CD14-positive monocyte (primary cell): ENCODE measurements at regions not wholly inside any gene's neighbourhood (a gene's known extent, or its start where the extent isn't known, plus 50 kb on each side); places are given as distances from the start of the nearest gene placed in this dataset.

ENCODE experiments used
- DNase-seq, 3 donors: peaks; one replicate each; pipeline ENCODE4 v3.0.0-alpha.2; 2011 to 2022
- H2AFZ ChIP-seq: 2 replicates; pipeline ENCODE4 v1.6.0; 2012; ENCODE audit warnings: mild to moderate bottlenecking, low read depth, low read length, inconsistent platforms; ENCODE audit not compliant: insufficient read depth, poor library complexity, severe bottlenecking
- H3K27ac ChIP-seq, 2 donors: 1 replicate in 1 of 2; 2 replicates in 1 of 2; pipeline ENCODE4 v1.5.1; 2012 to 2013; ENCODE audit warnings: low read length in 2 of 2, control low read depth in 1 of 2, inconsistent platforms in 1 of 2, low read depth in 1 of 2, mild to moderate bottlenecking in 1 of 2
- H3K27me3 ChIP-seq, 2 donors: one replicate each; pipeline versions ENCODE4 v1.6.0 to v1.6.1; 2011 to 2013; ENCODE audit warnings: low read length in 2 of 2; ENCODE audit not compliant: control insufficient read depth in 2 of 2, insufficient read depth in 2 of 2
- H3K36me3 ChIP-seq, 2 donors: replicated peaks in 1 of 2; 1 replicate in 1 of 2; 2 replicates in 1 of 2; pipeline versions ENCODE4 v1.5.1 to v1.6.1; 2012 to 2013; ENCODE audit warnings: low read length in 2 of 2, control low read depth in 1 of 2, inconsistent platforms in 1 of 2, mild to moderate bottlenecking in 1 of 2; ENCODE audit not compliant: insufficient read depth in 2 of 2, control insufficient read depth in 1 of 2
- H3K4me1 ChIP-seq, 2 donors: 1 replicate in 1 of 2; 2 replicates in 1 of 2; pipeline versions ENCODE4 v1.5.1 to v1.6.1; 2012 to 2013; ENCODE audit warnings: low read length in 2 of 2, control low read depth in 1 of 2, inconsistent platforms in 1 of 2, mild to moderate bottlenecking in 1 of 2, moderate library complexity in 1 of 2; ENCODE audit not compliant: insufficient read depth in 2 of 2, control insufficient read depth in 1 of 2
- H3K4me2 ChIP-seq: replicated peaks from 2 replicates; pipeline ENCODE3; 2012; ENCODE audit warnings: low read length, moderate library complexity, mild to moderate bottlenecking; ENCODE audit not compliant: poor library complexity, severe bottlenecking; ENCODE audit errors: extremely low read depth
- H3K4me3 ChIP-seq, 3 experiments: fragments of 200-600 bp in 1 of 3; sonication (generic) in 1 of 3; replicated peaks in 1 of 3; 1 replicate in 2 of 3; 2 replicates in 1 of 3; pipeline ENCODE4 v1.5.1; 2011 to 2013; ENCODE audit warnings: low read length in 3 of 3, mild to moderate bottlenecking in 3 of 3, control low read depth in 2 of 3, low read depth in 2 of 3, inconsistent platforms in 1 of 3, moderate library complexity in 1 of 3
- H3K79me2 ChIP-seq: 2 replicates; pipeline ENCODE4 v1.6.0; 2012; ENCODE audit warnings: mild to moderate bottlenecking, control low read depth, inconsistent platforms, low read length, moderate library complexity; ENCODE audit not compliant: insufficient read depth
- H3K9ac ChIP-seq: 2 replicates; pipeline ENCODE4 v1.6.0; 2017; ENCODE audit warnings: low read length, mild to moderate bottlenecking; ENCODE audit not compliant: insufficient read depth, poor library complexity, severe bottlenecking
- H3K9me3 ChIP-seq, 2 donors: replicated peaks in 1 of 2; 1 replicate in 1 of 2; 2 replicates in 1 of 2; pipeline versions ENCODE4 v1.5.1 to v1.6.1; 2012 to 2013; ENCODE audit warnings: low read length in 2 of 2, control low read depth in 1 of 2; ENCODE audit not compliant: control insufficient read depth in 1 of 2, insufficient read depth in 1 of 2
- H4K20me1 ChIP-seq: 2 replicates; pipeline ENCODE4 v1.6.0; 2012; ENCODE audit warnings: mild to moderate bottlenecking, low read length, control low read depth, moderate library complexity; ENCODE audit not compliant: insufficient read depth
- H3K27ac Mint-ChIP-seq, 7 donors: one replicate each; pipeline ENCODE4 v1.8.0; 2020; ENCODE audit warnings: mild to moderate bottlenecking in 7 of 7, mixed read lengths in 7 of 7, moderate library complexity in 6 of 7, inconsistent platforms in 2 of 7
- H3K27me3 Mint-ChIP-seq, 3 donors: one replicate each; pipeline ENCODE4 v1.8.0; 2021 to 2022; ENCODE audit warnings: low read depth in 3 of 3, mild to moderate bottlenecking in 3 of 3, mixed read lengths in 3 of 3, moderate library complexity in 3 of 3, inconsistent platforms in 1 of 3
- H3K36me3 Mint-ChIP-seq, 2 donors: one replicate each; pipeline ENCODE4 v1.8.0; 2020; ENCODE audit warnings: mixed read lengths in 2 of 2, inconsistent platforms in 1 of 2, mild to moderate bottlenecking in 1 of 2
- H3K4me1 Mint-ChIP-seq: one replicate; pipeline ENCODE4 v1.8.0; 2020; ENCODE audit warnings: mild to moderate bottlenecking, mixed read lengths
- H3K4me3 Mint-ChIP-seq, 2 donors: one replicate each; pipeline ENCODE4 v1.8.0; 2020; ENCODE audit warnings: mild to moderate bottlenecking in 2 of 2, mixed read lengths in 2 of 2, moderate library complexity in 1 of 2
- H3K9me3 Mint-ChIP-seq, 7 donors: one replicate each; pipeline ENCODE4 v1.8.0; 2020 to 2022; ENCODE audit warnings: mixed read lengths in 7 of 7, mild to moderate bottlenecking in 6 of 7, moderate library complexity in 6 of 7, inconsistent platforms in 2 of 7
- CTCF ChIP-seq: fragments of 200-600 bp; IDR thresholded peaks from one replicate; pipeline ENCODE4 v1.8.0; 2022; ENCODE audit warnings: antibody characterized with exemption, mild to moderate bottlenecking
- WGBS: methylation state at CpG from one replicate; pipeline ENCODE4 v1.1.5; 2013; ENCODE audit warnings: missing lambda C conversion rate; ENCODE audit not compliant: insufficient coverage; 5-methylcytosine and 5-hydroxymethylcytosine counted together
- intact Hi-C, 2 donors: fragments of 100-400 bp; cut with micrococcal nuclease; formaldehyde crosslinking; loops; one replicate each; pipeline versions ENCODE4 v1.15.0 to v1.15.1; 2023

- no peaks in the 10 kb centered on the region for H3K27me3 Mint-ChIP-seq
- peaks cover 0 to 13% (median 4%) of the 10 kb centered on the region in 7 donors for H3K9me3 Mint-ChIP-seq
- H3K4me1 ChIP-seq, result peaks cover 11 to 14% of the 10 kb centered on the region in 2 donors
- peak; percentile 9 to 49 (median 18) for DNase-seq
- H3K79me2 ChIP-seq, result no peaks in the 10 kb centered on the region
- no peaks in the 10 kb centered on the region for H3K9me3 ChIP-seq
- H3K4me3 Mint-ChIP-seq, result peak overlapping the region in 1 of 2 donors; percentile 62
- no peaks in the 10 kb centered on the region for H3K36me3 ChIP-seq
- no peak overlapping the region for H2AFZ ChIP-seq
- H3K27ac Mint-ChIP-seq, result peak overlapping the region in 5 of 7 donors; percentile 15 to 66 (median 24)
- H3K36me3 Mint-ChIP-seq, result peaks cover 4% of the 10 kb centered on the region in 2 donors
- peak overlapping the region; percentile 22 for H3K4me2 ChIP-seq
- no peak overlapping the region for H3K4me3 ChIP-seq
- no peaks in the 10 kb centered on the region for H3K27me3 ChIP-seq
- intact Hi-C loops, result no loop called here
- peaks cover 16% of the 10 kb centered on the region for H3K4me1 Mint-ChIP-seq
- no peak overlapping the region for H3K9ac ChIP-seq
- TF ChIP-seq CTCF, result no peak
- H3K27ac ChIP-seq, result peak overlapping the region in 1 of 2 donors; percentile 39
- no peaks in the 10 kb centered on the region for H4K20me1 ChIP-seq
These were observed 499.7 kb downstream of the SLCO4C1 start for GRCh38 chr5:101796427-101796826.

GRCh38 chr5:101788797-101789196 is 507.3 kb downstream of the SLCO4C1 start:
- 96% methylated on average over 4 of the region's 4 CpGs for WGBS
- TF ChIP-seq CTCF, result no peak

More at GRCh38 chr5:101788797-101789196, 507.3 kb downstream of the SLCO4C1 start:
- H3K9ac ChIP-seq, result no peak overlapping the region
- Mint-ChIP-seq H3K9me3 (peaks cover 0 to 6% (median 3%) of the 10 kb centered on the region in 7 donors), H3K36me3 (no peaks in the 10 kb centered on the region), H3K4me3 (no peak overlapping the region), H3K27me3 (peaks cover 0 to under 1% (median 0%) of the 10 kb centered on the region in 3 donors), H3K4me1 (peaks cover 10% of the 10 kb centered on the region), H3K27ac (no peak overlapping the region)
- DNase-seq, result no peak
- H3K9me3 ChIP-seq, result no peaks in the 10 kb centered on the region
- peaks cover 0 to 6% of the 10 kb centered on the region in 2 donors for H3K27me3 ChIP-seq
- no peak overlapping the region for H2AFZ ChIP-seq
- no peaks in the 10 kb centered on the region for H3K36me3 ChIP-seq
- intact Hi-C loops, result no loop called here
- H3K27ac ChIP-seq, result no peak overlapping the region
- no peak overlapping the region for H3K4me3 ChIP-seq
- H3K4me1 ChIP-seq, result no peaks in the 10 kb centered on the region
- no peak overlapping the region for H3K4me2 ChIP-seq
- no peaks in the 10 kb centered on the region for H4K20me1 ChIP-seq
- H3K79me2 ChIP-seq, result no peaks in the 10 kb centered on the region
